WTC11 (cell line): ENCODE measurements at regions not wholly inside any gene's neighbourhood (a gene's known extent, or its start where the extent isn't known, plus 50 kb on each side); places are given as distances from the start of the nearest gene placed in this dataset.

Experiments
- ATF1 ChIP-seq: sonication (generic); formaldehyde crosslinking; IDR thresholded peaks from 2 replicates; pipeline ENCODE4 v1.8.1; 2023; ENCODE audit warnings: mild to moderate bottlenecking, moderate library complexity, missing genetic modification reagents
- MXD4 ChIP-seq: fragments of 250-450 bp; sonication (Bioruptor Pico); IDR thresholded peaks from 2 replicates; pipeline ENCODE4 v1.8.0; 2021; ENCODE audit warnings: mild to moderate bottlenecking, moderate library complexity, borderline replicate concordance
- NFE2L1 ChIP-seq: sonication (generic); formaldehyde crosslinking; IDR thresholded peaks from 2 replicates; pipeline ENCODE4 v1.8.1; 2023; ENCODE audit warnings: missing genetic modification reagents
- NR1H2 ChIP-seq: sonication (generic); formaldehyde crosslinking; IDR thresholded peaks from 2 replicates; pipeline ENCODE4 v1.9.0; 2021; ENCODE audit warnings: mild to moderate bottlenecking, moderate library complexity, missing genetic modification reagents
- ZNF138 ChIP-seq: sonication (generic); formaldehyde crosslinking; conservative IDR thresholded peaks from 2 replicates; pipeline ENCODE4 v1.8.1; 2022; ENCODE audit warnings: mild to moderate bottlenecking, moderate library complexity, missing genetic modification reagents
- ZNF263 ChIP-seq: sonication (generic); formaldehyde crosslinking; IDR thresholded peaks from 2 replicates; pipeline ENCODE4 v1.8.1; 2022; ENCODE audit warnings: low read depth, mild to moderate bottlenecking, moderate library complexity, missing genetic modification reagents
- ZNF416 ChIP-seq: fragments of 250-450 bp; sonication (Bioruptor Pico); IDR thresholded peaks from 2 replicates; pipeline ENCODE4 v1.9.0; 2021; ENCODE audit warnings: mild to moderate bottlenecking, inconsistent platforms
- ZNF532 ChIP-seq: fragments of 250-450 bp; sonication (Bioruptor Pico); IDR thresholded peaks from 2 replicates; pipeline ENCODE4 v1.9.0; 2021; ENCODE audit warnings: mild to moderate bottlenecking, borderline replicate concordance
- TF ChIP-seq, protein P1 (sequence below): fragments of 200-600 bp; IDR thresholded peaks from 2 replicates; pipeline ENCODE4 v1.8.0; 2022; ENCODE audit warnings: antibody characterized with exemption
- TF ChIP-seq, protein P2 (sequence below): sonication (generic); formaldehyde crosslinking; IDR thresholded peaks from 2 replicates; pipeline ENCODE4 v1.8.0; 2022; ENCODE audit warnings: mild to moderate bottlenecking, missing genetic modification reagents

- TF ChIP-seq, protein P1, sequence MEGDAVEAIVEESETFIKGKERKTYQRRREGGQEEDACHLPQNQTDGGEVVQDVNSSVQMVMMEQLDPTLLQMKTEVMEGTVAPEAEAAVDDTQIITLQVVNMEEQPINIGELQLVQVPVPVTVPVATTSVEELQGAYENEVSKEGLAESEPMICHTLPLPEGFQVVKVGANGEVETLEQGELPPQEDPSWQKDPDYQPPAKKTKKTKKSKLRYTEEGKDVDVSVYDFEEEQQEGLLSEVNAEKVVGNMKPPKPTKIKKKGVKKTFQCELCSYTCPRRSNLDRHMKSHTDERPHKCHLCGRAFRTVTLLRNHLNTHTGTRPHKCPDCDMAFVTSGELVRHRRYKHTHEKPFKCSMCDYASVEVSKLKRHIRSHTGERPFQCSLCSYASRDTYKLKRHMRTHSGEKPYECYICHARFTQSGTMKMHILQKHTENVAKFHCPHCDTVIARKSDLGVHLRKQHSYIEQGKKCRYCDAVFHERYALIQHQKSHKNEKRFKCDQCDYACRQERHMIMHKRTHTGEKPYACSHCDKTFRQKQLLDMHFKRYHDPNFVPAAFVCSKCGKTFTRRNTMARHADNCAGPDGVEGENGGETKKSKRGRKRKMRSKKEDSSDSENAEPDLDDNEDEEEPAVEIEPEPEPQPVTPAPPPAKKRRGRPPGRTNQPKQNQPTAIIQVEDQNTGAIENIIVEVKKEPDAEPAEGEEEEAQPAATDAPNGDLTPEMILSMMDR = no peak
- TF ChIP-seq ZNF416 (CRISPR knock-in tag) (no peak), ZNF138 (CRISPR knock-in tag) (no peak), NR1H2 (CRISPR knock-in tag) (no peak), MXD4 (CRISPR knock-in tag) (no peak), ZNF532 (no peak), ATF1 (CRISPR knock-in tag) (no peak), NFE2L1 (no peak), ZNF263 (CRISPR knock-in tag) (no peak)
- TF ChIP-seq, protein P2, sequence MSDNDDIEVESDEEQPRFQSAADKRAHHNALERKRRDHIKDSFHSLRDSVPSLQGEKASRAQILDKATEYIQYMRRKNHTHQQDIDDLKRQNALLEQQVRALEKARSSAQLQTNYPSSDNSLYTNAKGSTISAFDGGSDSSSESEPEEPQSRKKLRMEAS (CRISPR knock-in tag) = no peak
These were observed 84.3 kb upstream of the SMC2 start for GRCh38 chr9:104009826-104010225.
